GM21723 (cell line): ENCODE measurements at regions not wholly inside any gene's neighbourhood (a gene's known extent, or its start where the extent isn't known, plus 50 kb on each side); places are given as distances from the start of the nearest gene placed in this dataset.
"Not testable (repeated sequence)": the region's sequence is repeated elsewhere in the genome, so short reads cannot be mapped to it uniquely, and the experiment has no call there.

Source experiments
- ATAC-seq: cut with Tn5 transposase; IDR thresholded peaks from one replicate; pipeline ENCODE4 v1.9.1; 2021; ENCODE audit warnings: mild to moderate bottlenecking, moderate library complexity; ENCODE audit not compliant: unreplicated experiment

DNA sequence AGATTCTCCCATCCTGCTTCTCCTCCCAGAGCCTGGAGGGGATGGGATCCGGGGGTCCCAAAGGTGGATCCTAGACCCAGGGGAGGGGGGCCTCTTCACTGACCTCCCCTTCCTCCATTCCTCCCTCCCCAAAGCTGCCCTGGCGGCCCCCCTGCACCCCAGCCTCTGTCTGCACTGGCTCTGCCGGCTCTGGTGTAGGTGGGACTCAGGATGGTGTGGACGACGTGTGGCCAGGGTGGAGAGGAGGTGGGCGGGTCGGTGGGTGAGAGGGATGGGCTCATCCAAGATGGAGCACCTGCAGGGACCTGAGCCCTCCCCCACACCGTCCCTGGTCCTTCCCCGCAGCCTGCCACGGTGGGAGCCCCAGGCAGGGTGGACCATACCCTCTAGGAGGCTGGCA is 355.6 kb downstream of the TMEM121 start:
- not testable (repeated sequence) for ATAC-seq

DNA sequence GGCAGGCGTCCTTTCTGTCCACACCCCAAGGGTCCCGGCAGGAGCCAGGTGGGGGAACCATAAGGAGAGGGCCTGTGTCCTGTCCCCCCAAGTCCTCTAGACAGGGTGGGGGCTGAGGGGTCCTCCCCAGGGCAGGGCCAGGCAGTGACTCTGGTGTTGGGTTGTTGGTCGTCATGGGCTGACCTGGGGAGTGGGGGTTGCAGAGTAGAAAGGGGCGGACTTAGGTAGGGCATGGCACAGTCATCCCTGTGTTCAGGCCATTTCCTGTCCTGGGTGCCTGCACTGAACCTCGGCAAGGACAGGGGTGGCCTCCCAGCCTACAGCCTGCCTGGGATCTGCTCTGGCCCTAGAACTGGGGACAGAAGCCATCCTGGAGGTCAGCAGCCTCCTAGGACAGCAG is 356.2 kb downstream of the TMEM121 start:
- no peak for ATAC-seq

DNA sequence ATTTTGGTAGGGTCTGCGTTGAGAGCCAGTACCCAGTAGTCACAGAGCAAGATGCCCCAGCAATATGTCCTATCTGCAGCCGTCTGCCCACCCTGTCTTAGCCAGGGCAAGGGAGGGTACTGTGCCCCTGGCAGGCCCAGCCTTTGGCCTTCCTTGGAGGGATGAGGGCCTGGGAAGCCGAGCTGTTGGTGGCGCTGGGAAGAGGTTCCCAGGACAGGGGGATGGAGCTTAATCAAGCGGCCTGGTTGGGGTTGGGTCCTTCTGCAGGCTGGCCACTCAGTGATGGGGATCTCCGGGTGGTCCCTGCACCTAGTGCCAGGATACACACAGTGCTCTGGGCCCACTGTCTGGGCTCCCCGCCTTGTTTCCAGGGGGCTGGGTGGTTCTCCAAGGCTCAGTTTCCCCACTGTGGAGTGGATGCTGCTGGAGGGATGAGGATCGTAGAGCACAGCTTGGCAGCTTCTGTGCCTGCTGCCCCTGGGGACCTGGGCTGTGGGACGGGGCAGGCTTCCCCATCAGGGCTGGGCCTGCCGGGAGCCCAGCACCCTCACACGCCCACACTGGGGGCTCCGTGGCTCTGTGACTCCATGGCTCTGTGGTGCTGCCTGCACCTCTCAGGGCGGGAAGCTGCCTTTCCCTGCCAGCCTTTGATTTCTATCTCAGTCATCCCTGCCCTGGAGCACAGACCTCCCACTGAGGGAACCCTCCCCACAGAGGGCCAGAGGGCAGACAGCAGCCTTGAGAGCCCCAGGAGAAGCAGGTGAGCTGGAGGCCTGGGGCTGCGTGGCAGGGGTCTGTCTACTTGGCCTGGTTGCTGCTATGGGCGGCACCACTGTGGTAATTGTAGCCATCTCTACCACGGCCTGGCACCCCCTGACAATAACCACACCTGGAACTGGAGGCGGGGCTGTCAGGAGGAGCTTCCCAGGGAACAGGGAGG is 357.0 kb downstream of the TMEM121 start:
- no peak for ATAC-seq

DNA sequence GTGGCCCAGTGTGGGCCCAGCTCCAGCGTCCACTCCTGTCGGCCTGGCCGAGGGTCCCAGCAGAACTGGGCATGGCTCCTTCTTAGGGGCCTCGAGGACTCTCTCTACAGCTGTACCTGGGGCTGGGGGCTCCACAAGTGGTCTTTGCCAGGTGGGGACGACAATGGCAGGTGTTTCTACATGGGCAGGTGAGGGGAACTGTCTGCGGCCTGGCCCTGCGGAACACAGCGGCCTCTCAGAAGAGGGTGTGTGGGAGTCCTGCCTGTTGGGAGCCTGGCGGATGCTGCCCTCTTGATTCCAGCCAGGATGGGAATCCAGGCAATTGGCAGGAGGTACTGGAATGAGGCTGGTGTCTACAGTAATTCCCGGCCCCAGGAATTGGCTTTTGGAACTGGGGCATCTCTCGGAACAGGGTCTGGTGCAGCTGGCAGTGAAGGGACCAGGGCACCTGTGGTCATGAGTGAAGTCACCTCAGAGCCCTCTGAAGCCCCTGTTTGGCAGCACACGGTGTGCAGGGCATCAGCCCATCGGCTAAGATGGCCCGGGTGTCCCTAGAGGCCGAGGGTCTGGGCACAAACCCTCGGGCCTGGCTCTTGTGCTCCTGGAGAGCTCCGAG is 357.9 kb downstream of the TMEM121 start:
- not testable (repeated sequence) for ATAC-seq

DNA sequence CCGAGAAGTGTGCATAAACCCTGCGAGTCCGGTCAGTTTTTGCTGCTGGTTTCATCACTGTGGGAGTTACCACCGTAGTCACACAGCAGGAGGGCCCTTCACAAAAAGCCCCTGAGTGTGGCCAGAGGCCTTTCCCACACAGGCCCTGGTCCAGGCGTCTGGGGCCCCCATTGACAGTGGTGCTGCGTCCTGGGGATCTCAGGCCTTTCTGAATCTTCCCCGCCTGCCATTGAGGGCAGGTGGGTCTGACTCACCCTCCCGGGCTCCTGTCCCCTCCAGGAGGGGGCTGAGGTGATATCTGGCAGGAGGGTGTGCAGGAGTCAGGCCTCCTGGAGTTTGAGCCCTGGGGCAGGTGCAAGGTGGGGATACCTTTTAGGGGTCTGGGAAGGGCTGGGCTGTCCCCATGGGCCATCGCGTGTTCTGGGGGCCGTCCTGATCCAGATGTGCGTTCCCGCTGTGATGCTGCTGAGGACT is 358.5 kb downstream of the TMEM121 start:
- no peak for ATAC-seq

DNA sequence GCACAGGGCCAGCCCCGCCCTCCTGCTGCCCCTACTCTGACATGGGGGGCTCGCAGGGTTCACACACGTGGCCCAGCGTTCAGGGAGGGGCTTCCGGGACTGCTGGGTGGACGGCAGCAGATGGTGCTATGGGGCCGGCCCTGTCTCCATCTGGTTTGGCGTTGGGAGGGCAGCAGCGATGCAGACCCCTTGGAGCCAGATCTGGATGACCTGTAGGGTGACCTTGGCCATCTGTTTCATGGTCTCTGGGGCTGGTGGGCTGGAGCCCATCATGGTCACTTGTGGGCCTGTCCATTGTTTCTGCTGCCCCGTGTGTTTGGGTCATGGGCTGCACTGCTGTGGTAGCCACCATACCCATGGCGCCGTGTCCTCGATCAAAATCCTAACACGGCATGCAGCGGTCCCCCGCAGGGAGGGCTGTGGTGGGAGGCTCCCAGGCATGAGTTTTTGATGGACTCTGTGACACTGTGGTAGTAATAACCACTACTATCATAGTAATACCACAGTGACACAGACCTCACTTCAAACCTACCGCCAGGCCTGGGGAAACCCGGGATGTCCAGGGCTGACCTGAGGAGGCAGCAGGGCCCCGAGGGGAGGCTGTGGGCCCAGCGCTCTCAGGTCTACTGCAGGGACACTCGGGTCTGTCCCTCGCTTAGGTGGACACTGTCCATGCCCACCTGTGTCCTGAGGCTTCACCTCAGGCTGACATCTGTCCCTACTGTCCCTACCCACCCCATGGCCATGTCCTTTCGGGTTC is 359.4 kb downstream of the TMEM121 start:
- ATAC-seq: no peak

DNA sequence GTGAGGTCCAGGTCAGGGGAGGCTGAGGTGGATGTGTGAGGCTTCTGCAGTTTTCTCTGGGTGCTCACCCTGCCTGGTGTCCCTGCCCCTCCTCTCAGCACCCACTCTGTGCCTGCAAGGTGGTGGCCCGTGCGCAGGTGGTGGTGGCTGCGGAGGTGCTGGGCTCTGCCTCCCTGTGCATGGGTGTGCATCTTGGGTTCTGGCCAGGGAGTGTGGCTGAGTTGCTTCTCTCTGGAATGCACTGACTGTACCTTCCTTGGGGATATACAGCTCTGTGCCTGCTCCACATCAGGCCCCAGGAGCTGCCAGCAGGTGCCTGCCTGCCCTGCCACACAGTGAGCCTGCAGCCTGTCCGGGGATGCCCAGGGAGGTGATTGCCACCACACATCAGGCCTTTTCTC is 360.4 kb downstream of the TMEM121 start:
- ATAC-seq: not testable (repeated sequence)

DNA sequence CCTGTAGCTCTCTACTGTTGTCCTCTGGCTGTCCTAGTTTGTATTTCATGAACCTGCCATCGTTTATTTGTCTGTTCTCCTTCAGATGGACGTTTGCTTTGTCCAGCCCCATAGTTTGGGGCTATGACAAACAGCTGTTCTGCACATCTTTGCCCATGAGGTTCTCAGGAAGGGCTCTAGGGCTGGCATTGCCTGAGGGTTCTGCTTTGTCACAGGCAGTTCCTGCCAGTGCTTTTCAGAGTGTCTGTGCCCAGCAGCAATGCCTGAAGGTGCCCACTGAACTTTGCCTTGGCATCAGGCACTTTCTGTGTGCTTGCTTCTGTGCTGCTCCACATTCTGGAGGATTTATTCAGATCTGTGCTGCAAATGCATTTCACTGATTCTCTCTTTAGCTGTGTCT is 361.3 kb downstream of the TMEM121 start:
- ATAC-seq: no peak

DNA sequence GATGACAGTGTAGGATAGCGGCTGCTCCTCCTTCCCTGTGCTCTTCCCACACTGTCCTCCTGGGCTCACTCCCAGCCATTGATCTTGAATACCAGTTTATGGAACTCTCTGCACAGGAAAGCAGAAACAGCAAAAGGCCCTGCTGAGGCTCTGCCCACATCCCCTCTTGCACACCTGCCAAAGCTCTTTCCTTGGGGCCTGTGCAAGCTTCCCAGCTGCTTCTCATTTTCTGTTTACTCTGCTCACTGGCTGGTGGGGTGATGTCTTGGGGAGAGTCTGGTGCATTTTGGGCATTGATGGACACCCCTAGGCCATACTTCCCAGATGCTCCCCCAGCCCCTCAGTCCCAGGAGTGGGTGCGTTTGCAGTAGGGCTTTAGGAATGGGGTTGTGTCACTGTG is 361.8 kb downstream of the TMEM121 start:
- ATAC-seq: no peak

DNA sequence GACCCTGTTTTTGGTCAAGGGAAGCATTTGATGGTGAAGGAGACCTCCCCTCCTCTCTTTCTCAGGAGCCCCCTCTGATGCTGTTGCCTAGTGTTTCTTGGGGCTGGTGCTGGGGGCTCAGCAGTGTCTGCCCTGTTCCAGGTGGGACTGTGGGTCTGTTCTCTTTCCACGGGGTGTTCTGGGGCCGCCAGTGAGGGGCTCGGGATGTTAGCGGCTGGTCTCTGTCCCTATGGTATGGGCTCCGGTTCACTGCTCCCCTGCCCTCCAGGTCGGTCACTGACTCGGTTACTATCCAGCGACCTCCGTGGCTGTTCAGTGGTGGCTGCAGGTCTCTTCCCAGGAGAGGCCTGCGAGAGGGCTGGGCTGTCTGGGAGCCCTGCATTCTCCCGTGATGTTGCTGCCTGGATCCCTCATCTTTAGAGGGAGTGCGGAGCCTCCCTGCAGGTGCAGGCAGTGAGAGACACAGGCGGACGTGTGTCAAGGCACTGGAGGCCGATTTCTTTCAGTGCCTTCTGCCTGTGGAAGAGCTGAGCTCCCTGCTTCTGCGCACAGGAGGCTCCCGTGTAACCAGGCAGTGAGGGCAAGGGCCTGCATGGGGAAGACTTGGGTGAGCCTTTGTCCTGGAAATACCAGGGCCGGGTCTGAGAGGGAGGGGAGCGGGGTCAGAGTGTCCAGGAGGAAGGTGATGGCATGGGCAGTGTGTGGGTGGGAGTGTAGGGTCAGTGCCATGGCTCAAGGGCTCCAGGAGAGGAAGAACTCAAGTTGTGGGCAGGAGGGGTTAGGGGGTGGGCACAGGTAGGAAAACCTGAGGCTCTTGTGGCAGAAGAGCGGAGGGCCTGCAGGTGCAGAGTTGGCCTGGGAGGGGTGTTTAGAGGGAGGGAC is 362.6 kb downstream of the TMEM121 start:
- ATAC-seq: no peak

DNA sequence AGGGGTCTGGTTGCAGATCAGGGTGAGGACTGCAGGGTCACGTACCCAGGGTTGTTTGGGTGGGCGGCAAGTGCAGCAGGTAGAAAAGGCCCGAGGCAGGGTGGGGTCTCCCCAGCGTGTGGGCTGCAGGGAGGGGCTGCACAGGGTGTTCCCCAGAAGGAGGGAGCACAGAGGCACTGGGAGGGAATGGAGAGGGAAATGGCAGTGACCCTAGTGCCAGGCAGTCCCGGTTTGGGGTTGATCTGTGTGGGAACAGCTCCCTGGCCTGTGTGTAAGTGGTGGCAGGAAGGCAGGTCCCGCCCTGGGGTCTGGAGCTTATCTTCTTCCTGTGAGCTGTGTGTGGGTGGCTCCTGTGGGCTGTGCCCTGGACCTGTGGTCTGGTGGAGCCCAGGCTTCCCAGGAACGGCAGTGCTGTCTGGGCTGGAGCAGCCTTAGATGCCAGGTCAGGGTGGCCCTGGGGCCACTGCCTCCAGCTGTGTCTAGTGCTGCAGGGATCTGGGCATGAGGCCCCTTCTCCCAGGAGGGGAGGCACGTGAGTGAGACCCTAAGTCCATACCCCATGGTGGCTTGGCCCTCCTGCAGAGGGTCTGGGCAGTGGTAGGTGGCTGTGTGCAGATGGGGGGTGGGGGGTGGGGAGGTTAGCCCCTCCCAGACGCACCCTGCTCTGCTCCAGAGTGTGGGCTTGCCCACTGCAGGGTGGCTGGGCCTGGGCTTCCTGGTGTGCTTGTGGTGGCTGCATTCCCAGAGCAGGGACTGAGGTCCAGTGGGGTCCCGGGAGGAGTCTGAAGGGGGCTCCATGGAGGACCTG is 363.5 kb downstream of the TMEM121 start:
- ATAC-seq: no peak

DNA sequence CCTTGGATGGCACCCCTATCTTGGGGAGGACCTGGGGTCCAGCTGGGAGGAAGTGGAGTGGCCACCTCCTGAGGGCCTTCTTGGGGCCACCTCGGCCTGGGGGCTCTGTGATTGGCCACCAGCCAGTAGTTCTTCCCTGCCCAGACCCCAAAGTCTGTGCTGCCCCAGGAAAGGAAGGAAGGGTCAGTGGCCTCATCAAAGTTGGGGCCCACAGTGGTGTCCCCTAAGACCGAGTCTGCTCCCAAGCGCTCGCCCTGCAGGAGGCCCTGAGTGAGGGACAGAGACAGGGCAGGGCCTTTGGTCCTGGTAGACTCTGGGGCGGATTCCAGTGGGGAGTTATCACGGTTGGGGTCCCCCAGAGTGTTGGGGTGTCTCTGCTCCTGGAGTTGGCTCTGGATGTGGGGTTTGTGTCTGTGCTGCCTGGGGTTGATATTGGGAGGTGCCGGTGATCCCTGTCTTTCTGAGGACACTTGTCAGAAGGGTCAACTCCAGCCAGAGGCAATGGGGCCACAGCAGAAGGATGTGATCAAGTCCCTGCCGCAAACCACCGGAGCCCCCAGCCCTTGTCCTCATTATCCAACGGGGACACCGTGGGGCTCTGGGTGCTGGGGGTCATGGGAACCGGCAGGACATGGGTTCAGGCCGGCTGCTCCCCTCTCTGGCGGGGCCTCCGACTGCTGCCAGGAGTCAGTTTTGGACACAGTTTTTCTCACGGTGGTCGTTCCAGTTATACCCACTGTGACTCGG is 364.3 kb downstream of the TMEM121 start:
- no peak for ATAC-seq

DNA sequence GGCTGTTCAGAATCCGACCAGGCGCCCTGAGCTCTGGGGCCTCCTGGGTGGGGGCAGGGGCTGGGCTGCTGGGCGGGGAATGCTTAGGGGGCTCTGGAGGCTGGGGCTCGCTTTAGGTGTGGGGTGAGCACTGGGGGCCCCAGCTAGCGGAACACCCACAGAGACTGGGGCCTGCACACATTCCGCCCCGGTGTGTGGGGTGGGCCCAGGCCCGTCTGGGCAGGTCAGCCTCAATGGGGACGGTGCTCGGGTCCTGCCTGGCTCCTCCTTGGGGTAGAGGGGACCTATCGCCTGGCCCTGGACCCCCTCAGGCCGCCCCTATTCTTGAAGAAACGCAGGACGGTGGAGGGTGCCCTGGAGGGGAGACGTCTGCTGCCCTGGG is 364.8 kb downstream of the TMEM121 start:
- ATAC-seq: no peak

DNA sequence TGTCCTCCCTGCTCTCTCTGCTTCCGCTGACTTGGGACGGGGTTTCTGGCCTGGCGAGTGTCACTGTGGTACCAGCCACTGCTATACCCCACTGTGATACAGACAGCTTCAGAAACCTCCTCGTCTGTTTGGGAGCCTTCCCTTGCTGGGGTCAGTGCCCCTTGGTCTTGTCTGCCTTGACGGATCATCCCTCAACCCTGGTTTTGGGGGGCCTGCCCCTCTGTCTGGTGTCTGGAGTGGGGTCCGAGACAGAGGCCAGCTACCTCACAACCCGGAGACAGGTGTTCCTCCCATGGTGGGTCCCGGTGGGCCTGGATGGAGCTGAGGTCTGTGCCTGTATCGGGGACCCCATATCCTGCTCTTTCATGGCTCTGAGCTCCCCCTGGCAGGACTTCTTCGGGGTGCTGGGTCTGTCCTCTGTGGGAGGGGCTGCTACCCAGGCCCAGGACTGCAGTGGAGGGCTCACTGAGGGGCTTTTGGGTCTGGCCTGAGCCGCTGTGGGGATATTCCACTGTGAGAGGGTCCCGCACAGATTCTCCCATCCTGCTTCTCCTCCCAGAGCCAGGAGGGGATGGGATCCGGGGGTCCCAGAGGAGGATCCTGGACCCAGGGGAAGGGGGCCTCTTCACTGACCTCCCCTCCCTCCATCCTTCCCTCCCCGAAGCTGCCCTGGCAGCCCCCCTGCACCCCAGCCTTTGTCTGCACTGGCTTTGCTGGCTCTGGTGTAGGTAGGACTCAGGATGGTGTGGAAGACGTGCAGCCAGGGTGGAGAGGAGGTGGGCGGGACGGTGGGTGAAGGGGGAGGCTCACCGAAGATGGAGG is 365.5 kb downstream of the TMEM121 start:
- ATAC-seq: no peak

DNA sequence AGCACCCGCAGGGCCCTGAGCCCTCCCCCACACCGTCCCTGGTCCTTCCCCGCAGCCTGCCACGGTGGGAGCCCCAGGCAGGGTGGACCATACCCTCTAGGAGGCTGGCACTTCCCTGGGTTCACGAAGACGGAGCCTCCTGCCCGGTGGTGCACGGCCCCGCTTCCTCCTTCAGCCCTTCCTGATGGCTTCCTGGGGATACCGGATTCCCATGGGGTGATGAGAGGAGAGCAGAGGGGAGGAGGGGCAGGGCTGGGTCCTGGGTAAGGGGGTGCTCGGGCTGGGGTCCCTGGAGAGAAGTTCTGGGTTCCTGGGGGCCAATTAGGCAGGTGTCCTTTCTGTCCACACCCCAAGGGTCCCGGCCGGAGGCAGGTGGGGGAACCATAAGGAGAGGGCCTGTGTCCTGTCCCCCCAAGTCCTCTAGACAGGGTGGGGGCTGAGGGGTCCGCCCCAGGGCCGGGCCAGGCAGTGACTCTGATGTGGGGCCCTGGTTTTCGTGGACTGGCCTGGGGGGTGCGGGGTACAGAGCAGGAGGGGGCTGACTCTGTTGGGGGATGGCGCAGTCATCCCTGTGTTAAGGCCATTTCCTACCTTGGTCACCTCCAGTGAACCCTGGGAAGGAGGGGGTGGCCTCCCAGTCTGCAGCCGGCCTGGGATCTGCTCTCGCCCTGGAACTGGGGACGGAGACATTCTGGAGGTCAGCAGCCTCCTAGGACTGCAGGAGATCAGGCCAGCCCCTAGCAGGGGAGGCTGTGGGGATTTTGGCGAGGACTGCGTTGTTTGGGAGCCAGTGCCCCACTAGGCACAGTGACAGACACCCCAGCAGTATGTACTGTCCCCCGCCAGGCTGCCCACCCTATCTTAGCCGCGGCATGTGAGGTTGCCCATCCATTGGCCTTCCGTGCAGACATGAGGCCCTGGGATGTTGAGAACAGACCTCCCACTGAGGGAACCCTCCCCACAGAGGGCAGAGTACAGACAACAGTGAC is 366.4 kb downstream of the TMEM121 start:
- not testable (repeated sequence) for ATAC-seq

DNA sequence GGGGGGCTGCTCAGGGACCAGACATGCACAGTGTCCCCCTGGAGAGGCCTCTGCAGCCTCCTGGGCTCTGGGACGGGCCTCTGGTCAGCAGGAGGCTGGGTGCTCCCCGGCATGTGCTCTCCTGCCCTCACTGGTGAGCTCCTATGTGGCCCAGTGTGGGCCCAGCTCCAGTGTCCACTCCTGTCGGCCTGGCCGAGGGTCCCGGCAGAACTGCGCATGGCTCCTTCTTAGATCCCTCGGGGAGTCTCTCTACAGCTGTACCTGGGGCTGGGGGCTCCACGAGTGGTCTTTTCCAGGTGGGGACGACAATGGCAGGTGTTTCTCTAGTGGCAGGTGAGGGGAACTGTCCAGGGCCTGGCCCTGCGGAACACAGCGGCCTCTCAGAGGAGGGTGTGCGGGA is 367.3 kb downstream of the TMEM121 start:
- ATAC-seq: not testable (repeated sequence)
